ENCODE measurements at regions not wholly inside any gene's neighbourhood (a gene's known extent, or its start where the extent isn't known, plus 50 kb on each side); places are given as distances from the start of the nearest gene placed in this dataset.

- intact Hi-C loops (cut with micrococcal nuclease; ENCODE audit: unreplicated experiment) = no loop called here
- Histone ChIP-seq H3K4me3 (ENCODE audit: low read depth, low read length, poor library complexity, severe bottlenecking) (no peak overlapping the region), H3K36me3 (ENCODE audit: insufficient read depth, low read length) (no peaks in the 10 kb centered on the region), H3K9me2 (ENCODE audit: insufficient read depth, low read length) (no peaks in the 10 kb centered on the region), H2AFZ (ENCODE audit: low read length) (no peak overlapping the region), H3K79me2 (ENCODE audit: insufficient read depth, low read depth, low read length) (no peaks in the 10 kb centered on the region), H4K20me1 (ENCODE audit: insufficient read depth, low read length) (no peaks in the 10 kb centered on the region), H3K4me1 (ENCODE audit: insufficient read depth, low read length, poor library complexity, severe bottlenecking) (no peaks in the 10 kb centered on the region), H3K4me2 (ENCODE audit: low read length) (no peak overlapping the region), H3K27ac (ENCODE audit: low read depth, low read length, poor library complexity, severe bottlenecking) (no peak overlapping the region), H3K9me3 (ENCODE audit: low read length) (no peaks in the 10 kb centered on the region)
- no peak for DNase-seq (ENCODE audit: low spot score)
- TF ChIP-seq EZH2phosphoT487 (IDR thresholded peaks at IDR 0.05; ENCODE audit: borderline replicate concordance, low read depth, low read length) = no peak
- TF ChIP-seq, protein P1, sequence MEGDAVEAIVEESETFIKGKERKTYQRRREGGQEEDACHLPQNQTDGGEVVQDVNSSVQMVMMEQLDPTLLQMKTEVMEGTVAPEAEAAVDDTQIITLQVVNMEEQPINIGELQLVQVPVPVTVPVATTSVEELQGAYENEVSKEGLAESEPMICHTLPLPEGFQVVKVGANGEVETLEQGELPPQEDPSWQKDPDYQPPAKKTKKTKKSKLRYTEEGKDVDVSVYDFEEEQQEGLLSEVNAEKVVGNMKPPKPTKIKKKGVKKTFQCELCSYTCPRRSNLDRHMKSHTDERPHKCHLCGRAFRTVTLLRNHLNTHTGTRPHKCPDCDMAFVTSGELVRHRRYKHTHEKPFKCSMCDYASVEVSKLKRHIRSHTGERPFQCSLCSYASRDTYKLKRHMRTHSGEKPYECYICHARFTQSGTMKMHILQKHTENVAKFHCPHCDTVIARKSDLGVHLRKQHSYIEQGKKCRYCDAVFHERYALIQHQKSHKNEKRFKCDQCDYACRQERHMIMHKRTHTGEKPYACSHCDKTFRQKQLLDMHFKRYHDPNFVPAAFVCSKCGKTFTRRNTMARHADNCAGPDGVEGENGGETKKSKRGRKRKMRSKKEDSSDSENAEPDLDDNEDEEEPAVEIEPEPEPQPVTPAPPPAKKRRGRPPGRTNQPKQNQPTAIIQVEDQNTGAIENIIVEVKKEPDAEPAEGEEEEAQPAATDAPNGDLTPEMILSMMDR (conservative IDR thresholded peaks at IDR 0.05; ENCODE audit: low read length) = no peak
- no TSS peak for BruUV-seq (replicated peaks)
- ChIA-PET POLR2A (no interaction called here), CTCF (ENCODE audit: unreplicated experiment) (no interaction called here)
These were observed 83.7 kb upstream of the NEO1 start for GRCh38 chr15:72968531-72968922.

DNA sequence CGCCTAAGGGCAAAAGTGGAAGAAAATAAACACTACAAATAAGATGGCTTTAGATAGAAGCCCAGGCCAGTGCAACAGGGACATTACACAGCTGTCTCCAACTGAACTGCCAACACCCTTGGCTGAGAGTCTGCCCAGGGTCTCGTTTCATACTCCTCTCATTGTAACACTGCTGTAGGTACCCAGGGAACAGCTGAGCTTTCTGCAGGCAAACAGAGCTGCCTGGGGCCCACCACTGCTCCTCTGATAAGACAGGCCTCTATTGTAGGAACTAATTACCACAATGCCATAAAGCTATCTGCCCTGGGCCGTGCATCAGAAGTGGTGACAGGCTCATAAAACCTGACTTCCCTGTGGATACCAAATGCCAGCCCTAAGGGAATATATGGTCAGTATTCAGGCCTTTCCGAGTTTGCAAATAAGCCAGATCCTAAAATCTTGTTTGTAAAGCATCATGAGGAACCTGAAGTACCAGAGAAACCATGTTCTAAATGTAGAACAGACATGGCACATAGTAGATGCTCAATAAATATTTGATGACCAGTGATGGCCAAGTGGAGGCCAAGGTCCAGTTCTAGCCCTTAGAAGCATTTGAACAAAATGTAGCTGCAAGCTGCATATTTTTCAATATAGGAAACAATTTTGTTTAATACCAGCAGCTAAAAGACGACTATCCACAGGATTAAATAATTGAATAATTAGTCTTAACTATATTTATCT, 84.3 kb upstream of the NEO1 start:
- BruUV-seq (replicated peaks) = no TSS peak
- Histone ChIP-seq H3K4me3 (ENCODE audit: low read depth, low read length, poor library complexity, severe bottlenecking) (no peak overlapping the region), H3K9me2 (ENCODE audit: insufficient read depth, low read length) (no peaks in the 10 kb centered on the region), H2AFZ (ENCODE audit: low read length) (no peak overlapping the region), H3K27ac (ENCODE audit: low read depth, low read length, poor library complexity, severe bottlenecking) (no peak overlapping the region), H3K9me3 (ENCODE audit: low read length) (no peaks in the 10 kb centered on the region), H3K4me2 (ENCODE audit: low read length) (no peak overlapping the region), H4K20me1 (ENCODE audit: insufficient read depth, low read length) (no peaks in the 10 kb centered on the region), H3K4me1 (ENCODE audit: insufficient read depth, low read length, poor library complexity, severe bottlenecking) (no peaks in the 10 kb centered on the region), H3K79me2 (ENCODE audit: insufficient read depth, low read depth, low read length) (no peaks in the 10 kb centered on the region), H3K36me3 (ENCODE audit: insufficient read depth, low read length) (no peaks in the 10 kb centered on the region)
- no peak for TF ChIP-seq EZH2phosphoT487 (IDR thresholded peaks at IDR 0.05; ENCODE audit: borderline replicate concordance, low read depth, low read length)
- TF ChIP-seq, protein P1 (conservative IDR thresholded peaks at IDR 0.05; ENCODE audit: low read length) = no peak
- ChIA-PET CTCF (ENCODE audit: unreplicated experiment) (no interaction called here), POLR2A (no interaction called here)
- intact Hi-C loops (cut with micrococcal nuclease; ENCODE audit: unreplicated experiment) = no loop called here
- no peak for DNase-seq (ENCODE audit: low spot score)

- DNase-seq (ENCODE audit: low spot score) = no peak
- Histone ChIP-seq H2AFZ (ENCODE audit: low read length) (no peak overlapping the region), H3K27ac (ENCODE audit: low read depth, low read length, poor library complexity, severe bottlenecking) (no peak overlapping the region), H3K4me2 (ENCODE audit: low read length) (no peak overlapping the region), H4K20me1 (ENCODE audit: insufficient read depth, low read length) (no peaks in the 10 kb centered on the region), H3K4me1 (ENCODE audit: insufficient read depth, low read length, poor library complexity, severe bottlenecking) (no peaks in the 10 kb centered on the region), H3K9me3 (ENCODE audit: low read length) (no peaks in the 10 kb centered on the region), H3K36me3 (ENCODE audit: insufficient read depth, low read length) (no peaks in the 10 kb centered on the region), H3K79me2 (ENCODE audit: insufficient read depth, low read depth, low read length) (no peaks in the 10 kb centered on the region), H3K9me2 (ENCODE audit: insufficient read depth, low read length) (no peaks in the 10 kb centered on the region), H3K4me3 (ENCODE audit: low read depth, low read length, poor library complexity, severe bottlenecking) (no peak overlapping the region)
- ChIA-PET CTCF (ENCODE audit: unreplicated experiment) (no interaction called here), POLR2A (no interaction called here)
- intact Hi-C loops (cut with micrococcal nuclease; ENCODE audit: unreplicated experiment) = no loop called here
- TF ChIP-seq, protein P1 (conservative IDR thresholded peaks at IDR 0.05; ENCODE audit: low read length) = no peak
- TF ChIP-seq EZH2phosphoT487 (IDR thresholded peaks at IDR 0.05; ENCODE audit: borderline replicate concordance, low read depth, low read length) = no peak
- no TSS peak for BruUV-seq (replicated peaks)
These were observed 84.9 kb upstream of the NEO1 start for GRCh38 chr15:72967397-72967796.
